Ovary (tissue), 3 donors: ENCODE measurements at regions not wholly inside any gene's neighbourhood (a gene's known extent, or its start where the extent isn't known, plus 50 kb on each side); places are given as distances from the start of the nearest gene placed in this dataset.

Experiments
- CTCF ChIP-seq, 3 donors: fragments of 450-650 bp in 2 of 3; fragments of 200-600 bp in 1 of 3; IDR thresholded peaks; one replicate each; pipeline versions ENCODE4 v1.5.1 to v1.8.0; 2016 to 2022; ENCODE audit warnings: antibody characterized with exemption in 3 of 3, mild to moderate bottlenecking in 1 of 3
- EP300 ChIP-seq: sonication (generic); formaldehyde crosslinking; IDR thresholded peaks from one replicate; pipeline ENCODE4 v1.6.1; 2017; ENCODE audit warnings: antibody characterized with exemption
- POLR2A ChIP-seq: fragments of 450-650 bp; IDR thresholded peaks from one replicate; pipeline ENCODE4 v1.6.1; 2017; ENCODE audit warnings: antibody characterized with exemption, mild to moderate bottlenecking, moderate library complexity
- donor health status: DM: no; HTN: no; CAD: no.

DNA sequence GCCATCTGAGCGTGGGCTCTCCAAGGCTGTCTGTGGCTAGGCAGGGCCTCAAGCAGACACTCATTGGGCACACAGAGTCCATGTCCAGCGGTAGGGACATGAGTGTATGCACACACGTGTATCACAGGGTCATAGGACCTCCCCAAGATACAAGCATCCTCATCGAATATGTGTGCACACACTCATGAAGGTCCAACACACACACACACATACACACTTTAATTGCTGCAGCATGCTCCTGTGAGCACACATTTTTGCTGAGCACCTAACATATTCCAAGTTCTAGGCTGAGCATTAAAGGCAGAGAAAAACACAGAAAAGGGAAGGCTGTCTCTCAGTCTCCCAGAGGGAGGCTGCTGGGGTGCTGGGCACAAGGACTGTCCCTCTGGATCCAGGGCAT lies 59.3 kb upstream of the TBX3 start:
- TF ChIP-seq CTCF (IDR thresholded peaks at IDR 0.05) (no peak), POLR2A (no peak), EP300 (no peak)
